ENCODE measurements at regions not wholly inside any gene's neighbourhood (a gene's known extent, or its start where the extent isn't known, plus 50 kb on each side); places are given as distances from the start of the nearest gene placed in this dataset.
A peak's percentile ranks its signal among the peaks of the same experiment; 100 is the strongest.

GRCh38 chr19:42655748-42656147, 61.0 kb upstream of the CEACAM8 start:
- DNase-seq (ENCODE audit: low read depth in 1 of 2, low spot score in 1 of 2) (no peak), FAIRE-seq (no peak), ATAC-seq (peak in 1 of 2 experiments; percentile 30; a peak in 2 of 6 replicates)
- 8% methylated on average over 1 of the region's 1 CpG for WGBS (ENCODE audit: missing lambda C conversion rate)
- TF ChIP-seq KDM1A (IDR thresholded peaks at IDR 0.05; ENCODE audit: low read depth) (no peak), CTCF (IDR thresholded peaks at IDR 0.05) (no peak), GATA3 (IDR thresholded peaks at IDR 0.05; ENCODE audit: borderline replicate concordance) (no peak), JUN (IDR thresholded peaks at IDR 0.05) (no peak), TFCP2L1 (CRISPR knock-in tag; IDR thresholded peaks at IDR 0.05) (no peak), JUNB (IDR thresholded peaks at IDR 0.05) (no peak), CHD4 (IDR thresholded peaks at IDR 0.05; ENCODE audit: borderline replicate concordance) (no peak)
- peaks cover 19% of the 10 kb centered on the region for H3K9me3 ChIP-seq
- no peak overlapping the region for H3K27ac ChIP-seq
- no peak overlapping the region for H3K4me3 ChIP-seq
- POLR2A ChIA-PET, result interaction anchor here (0.5 kb wide), 1 partner anchor 64 kb away, joined by 3 read pairs; no protein-coding TSS in a partner anchor
- CTCF ChIA-PET, result interaction anchor here (0.8 to 4.0 kb wide), 11 partner anchors 9 to 228 kb away, joined by 3 to 14 read pairs (median 3); no protein-coding TSS in a partner anchor
- H3K4me1 ChIP-seq, result no peaks in the 10 kb centered on the region
- H3K4me2 ChIP-seq, result no peak overlapping the region

DNA sequence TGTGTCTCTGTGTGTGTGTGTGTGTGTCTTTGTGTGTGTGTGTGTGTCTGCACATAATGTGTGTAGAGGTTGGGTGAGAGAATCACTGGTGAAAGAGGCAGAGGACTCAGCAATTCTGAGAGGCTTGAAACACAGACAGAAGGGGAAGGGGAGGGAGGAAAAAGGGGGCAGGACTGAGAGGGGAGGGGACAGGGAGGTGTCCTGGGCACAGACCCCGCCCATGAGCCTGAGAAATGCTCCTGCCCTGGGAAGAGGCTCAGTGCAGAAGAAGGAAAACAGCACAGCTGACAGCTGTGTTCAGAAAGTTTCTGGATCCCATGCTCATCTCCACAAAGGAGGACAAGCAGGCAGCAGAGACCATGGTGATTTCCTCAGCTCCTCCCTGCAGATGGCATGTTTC, 59.1 kb upstream of the CEACAM8 start:
- no peak overlapping the region for H3K4me3 ChIP-seq
- FAIRE-seq (no peak), DNase-seq (ENCODE audit: low read depth in 1 of 2, low spot score in 1 of 2) (no peak), ATAC-seq (peak in 1 of 2 experiments; percentile 62; a peak in 3 of 6 replicates)
- H3K9me3 ChIP-seq, result peaks cover 19% of the 10 kb centered on the region
- no peak overlapping the region for H3K4me2 ChIP-seq
- POLR2A ChIA-PET, result no interaction called here
- 3% methylated on average over 1 of the region's 1 CpG for WGBS (ENCODE audit: missing lambda C conversion rate)
- TF ChIP-seq CHD2 (IDR thresholded peaks at IDR 0.05; ENCODE audit: low read length, partially characterized antibody) (no peak), TP53 (CRISPR knock-in tag; IDR thresholded peaks at IDR 0.05) (no peak), ZFP36 (IDR thresholded peaks at IDR 0.05; ENCODE audit: borderline replicate concordance, partially characterized antibody) (no peak), ATOH8 (CRISPR knock-in tag; IDR thresholded peaks at IDR 0.05; ENCODE audit: low read depth) (no peak), FOSL2 (IDR thresholded peaks at IDR 0.05) (no peak), FOSL2 (CRISPR knock-in tag; IDR thresholded peaks at IDR 0.05) (no peak), HOXB5 (CRISPR knock-in tag; IDR thresholded peaks at IDR 0.05) (no peak), EHMT2 (IDR thresholded peaks at IDR 0.05; ENCODE audit: low read depth) (no peak), RAD21 (conservative IDR thresholded peaks at IDR 0.05 in 1 of 2, IDR thresholded peaks at IDR 0.05 in 1 of 2) (no peak)
- TF ChIP-seq, protein P1, sequence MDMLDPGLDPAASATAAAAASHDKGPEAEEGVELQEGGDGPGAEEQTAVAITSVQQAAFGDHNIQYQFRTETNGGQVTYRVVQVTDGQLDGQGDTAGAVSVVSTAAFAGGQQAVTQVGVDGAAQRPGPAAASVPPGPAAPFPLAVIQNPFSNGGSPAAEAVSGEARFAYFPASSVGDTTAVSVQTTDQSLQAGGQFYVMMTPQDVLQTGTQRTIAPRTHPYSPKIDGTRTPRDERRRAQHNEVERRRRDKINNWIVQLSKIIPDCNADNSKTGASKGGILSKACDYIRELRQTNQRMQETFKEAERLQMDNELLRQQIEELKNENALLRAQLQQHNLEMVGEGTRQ (IDR thresholded peaks at IDR 0.05), result no peak
- no peaks in the 10 kb centered on the region for H3K4me1 ChIP-seq
- CTCF ChIA-PET, result interaction anchor here (4.0 to 4.7 kb wide), 2 partner anchors 30 to 40 kb away, joined by 13 to 16 read pairs; no protein-coding TSS in a partner anchor
- H3K27ac ChIP-seq, result no peak overlapping the region

DNA sequence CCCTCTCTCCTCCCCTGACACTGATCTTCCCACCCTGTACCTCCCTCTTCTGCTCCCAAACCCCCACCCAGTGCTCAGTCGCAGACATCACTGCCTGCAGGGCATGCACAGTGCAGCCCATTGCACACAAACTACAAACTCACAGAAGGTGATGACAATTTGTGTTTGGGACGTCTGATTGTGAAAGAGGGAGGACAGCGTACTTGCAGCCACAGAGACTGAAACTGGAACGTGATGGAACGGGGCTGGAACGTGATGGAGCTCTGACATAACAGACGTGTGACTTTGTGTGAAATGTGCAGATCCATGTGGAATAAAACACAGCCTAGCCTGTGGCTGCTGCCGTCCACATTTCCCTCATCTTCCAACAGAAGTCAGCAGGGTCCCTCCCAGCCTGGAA, 57.3 kb upstream of the CEACAM8 start:
- Histone ChIP-seq H3K9me3 (peaks cover 19% of the 10 kb centered on the region), H3K27ac (no peak overlapping the region), H3K4me2 (no peak overlapping the region), H3K4me1 (no peaks in the 10 kb centered on the region), H3K4me3 (no peak overlapping the region)
- DNase-seq (ENCODE audit: low read depth in 1 of 2, low spot score in 1 of 2) (no peak), ATAC-seq (no peak), FAIRE-seq (no peak)
- POLR2A ChIA-PET, result no interaction called here
- CTCF ChIA-PET, result interaction anchor here (1.6 to 4.7 kb wide), 5 partner anchors 11 to 56 kb away, joined by 5 to 32 read pairs (median 13); no protein-coding TSS in a partner anchor
- TF ChIP-seq EHF (CRISPR knock-in tag; IDR thresholded peaks at IDR 0.05), result no peak
- TF ChIP-seq, protein P2, sequence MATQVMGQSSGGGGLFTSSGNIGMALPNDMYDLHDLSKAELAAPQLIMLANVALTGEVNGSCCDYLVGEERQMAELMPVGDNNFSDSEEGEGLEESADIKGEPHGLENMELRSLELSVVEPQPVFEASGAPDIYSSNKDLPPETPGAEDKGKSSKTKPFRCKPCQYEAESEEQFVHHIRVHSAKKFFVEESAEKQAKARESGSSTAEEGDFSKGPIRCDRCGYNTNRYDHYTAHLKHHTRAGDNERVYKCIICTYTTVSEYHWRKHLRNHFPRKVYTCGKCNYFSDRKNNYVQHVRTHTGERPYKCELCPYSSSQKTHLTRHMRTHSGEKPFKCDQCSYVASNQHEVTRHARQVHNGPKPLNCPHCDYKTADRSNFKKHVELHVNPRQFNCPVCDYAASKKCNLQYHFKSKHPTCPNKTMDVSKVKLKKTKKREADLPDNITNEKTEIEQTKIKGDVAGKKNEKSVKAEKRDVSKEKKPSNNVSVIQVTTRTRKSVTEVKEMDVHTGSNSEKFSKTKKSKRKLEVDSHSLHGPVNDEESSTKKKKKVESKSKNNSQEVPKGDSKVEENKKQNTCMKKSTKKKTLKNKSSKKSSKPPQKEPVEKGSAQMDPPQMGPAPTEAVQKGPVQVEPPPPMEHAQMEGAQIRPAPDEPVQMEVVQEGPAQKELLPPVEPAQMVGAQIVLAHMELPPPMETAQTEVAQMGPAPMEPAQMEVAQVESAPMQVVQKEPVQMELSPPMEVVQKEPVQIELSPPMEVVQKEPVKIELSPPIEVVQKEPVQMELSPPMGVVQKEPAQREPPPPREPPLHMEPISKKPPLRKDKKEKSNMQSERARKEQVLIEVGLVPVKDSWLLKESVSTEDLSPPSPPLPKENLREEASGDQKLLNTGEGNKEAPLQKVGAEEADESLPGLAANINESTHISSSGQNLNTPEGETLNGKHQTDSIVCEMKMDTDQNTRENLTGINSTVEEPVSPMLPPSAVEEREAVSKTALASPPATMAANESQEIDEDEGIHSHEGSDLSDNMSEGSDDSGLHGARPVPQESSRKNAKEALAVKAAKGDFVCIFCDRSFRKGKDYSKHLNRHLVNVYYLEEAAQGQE (IDR thresholded peaks at IDR 0.05), result no peak
- no peak for TF ChIP-seq TP53 (CRISPR knock-in tag; IDR thresholded peaks at IDR 0.05)
- no peak for TF ChIP-seq ESRRA (IDR thresholded peaks at IDR 0.05; ENCODE audit: borderline replicate concordance, low read length)
- no peak for TF ChIP-seq EHMT2 (IDR thresholded peaks at IDR 0.05; ENCODE audit: low read depth)
- TF ChIP-seq NFE2L2 (conservative IDR thresholded peaks at IDR 0.05; ENCODE audit: low read length), result no peak
- WGBS (ENCODE audit: missing lambda C conversion rate), result 2% methylated on average over 8 of the region's 8 CpGs

All from A549 (cell line).